IMR-90 (cell line): ENCODE measurements at regions not wholly inside any gene's neighbourhood (a gene's known extent, or its start where the extent isn't known, plus 50 kb on each side); places are given as distances from the start of the nearest gene placed in this dataset.

Source experiments
- CEBPB ChIP-seq: IDR thresholded peaks from 2 replicates; pipeline ENCODE4 v1.6.1; 2012; ENCODE audit warnings: low read depth, low read length, improper control_type of control experiment
- CTCF ChIP-seq: conservative IDR thresholded peaks from 2 replicates; pipeline ENCODE4 v1.5.1; 2012; ENCODE audit warnings: mild to moderate bottlenecking, low read depth, low read length, improper control_type of control experiment
- FOS ChIP-seq: fragments of 150-350 bp; IDR thresholded peaks from 2 replicates; pipeline ENCODE4 v1.6.1; 2016; ENCODE audit warnings: low read depth, low read length
- MAFK ChIP-seq: IDR thresholded peaks from 2 replicates; pipeline ENCODE4 v1.6.1; 2012; ENCODE audit warnings: low read depth, low read length, improper control_type of control experiment
- MAZ ChIP-seq: IDR thresholded peaks from 2 replicates; pipeline ENCODE4 v1.6.1; 2012; ENCODE audit warnings: low read depth, mild to moderate bottlenecking, low read length, improper control_type of control experiment, moderate library complexity, borderline replicate concordance
- MXI1 ChIP-seq: IDR thresholded peaks from 2 replicates; pipeline ENCODE4 v1.6.1; 2012; ENCODE audit warnings: low read depth, mild to moderate bottlenecking, low read length, moderate library complexity, borderline replicate concordance
- NFE2L2 ChIP-seq: fragments of 150-350 bp; IDR thresholded peaks from 2 replicates; pipeline ENCODE4 v1.6.1; 2016; ENCODE audit warnings: low read depth, mild to moderate bottlenecking, low read length
- POLR2A ChIP-seq: IDR thresholded peaks from 2 replicates; pipeline ENCODE4 v1.6.1; 2012; ENCODE audit warnings: mild to moderate bottlenecking, low read depth, low read length
- RAD21 ChIP-seq: IDR thresholded peaks from 2 replicates; pipeline ENCODE4 v1.6.1; 2012; ENCODE audit warnings: low read length, improper control_type of control experiment
- RCOR1 ChIP-seq: IDR thresholded peaks from 2 replicates; pipeline ENCODE4 v1.6.1; 2012; ENCODE audit warnings: mild to moderate bottlenecking, low read length, improper control_type of control experiment; ENCODE audit not compliant: insufficient replicate concordance
- RFX5 ChIP-seq: IDR thresholded peaks from 2 replicates; pipeline ENCODE4 v1.8.0; 2012; ENCODE audit warnings: low read depth, mild to moderate bottlenecking, low read length, moderate library complexity
- SMC3 ChIP-seq: fragments of 150-350 bp; IDR thresholded peaks from 2 replicates; pipeline ENCODE4 v1.6.1; 2016; ENCODE audit warnings: low read depth, mild to moderate bottlenecking, antibody characterized with exemption, low read length, moderate library complexity
- USF2 ChIP-seq: fragments of 150-350 bp; IDR thresholded peaks from 2 replicates; pipeline ENCODE4 v1.6.1; 2017; ENCODE audit warnings: mild to moderate bottlenecking, antibody characterized with exemption, low read length, low read depth

DNA sequence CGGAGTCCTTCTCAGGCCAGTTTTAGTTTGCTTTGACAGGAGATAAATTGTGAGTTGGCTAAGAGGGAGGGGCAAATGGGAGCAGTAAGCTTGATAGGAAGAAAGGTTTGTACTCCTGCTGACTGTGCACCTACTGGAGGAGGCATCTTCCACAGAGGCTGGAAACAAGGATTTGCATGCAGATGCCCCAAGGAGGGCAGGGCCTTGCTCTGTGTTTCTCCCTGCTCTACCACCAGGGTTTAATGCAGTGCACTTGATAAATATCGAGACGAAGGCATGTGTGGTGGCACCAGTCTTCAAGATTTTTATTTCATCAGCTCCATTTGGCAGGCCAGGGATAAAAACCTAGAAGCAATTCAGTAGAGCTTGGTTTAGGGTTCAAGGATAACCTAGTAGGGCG, 210.5 kb upstream of the C16orf82 start:
- TF ChIP-seq POLR2A = no peak
- no peak for TF ChIP-seq CTCF
- TF ChIP-seq RFX5 = no peak
- no peak for TF ChIP-seq SMC3
- TF ChIP-seq NFE2L2 = no peak
- no peak for TF ChIP-seq MAFK
- TF ChIP-seq CEBPB = no peak
- no peak for TF ChIP-seq MAZ
- TF ChIP-seq RAD21 = no peak
- TF ChIP-seq MXI1 = no peak
- TF ChIP-seq USF2 = no peak
- TF ChIP-seq RCOR1 = no peak
- no peak for TF ChIP-seq FOS
